Central memory CD8-positive, alpha-beta T cell (primary cell): ENCODE measurements at regions not wholly inside any gene's neighbourhood (a gene's known extent, or its start where the extent isn't known, plus 50 kb on each side); places are given as distances from the start of the nearest gene placed in this dataset.

Experiments used
- ATAC-seq: fragments of 150-1000 bp; cut with Tn5 transposase; replicated peaks from 2 replicates; pipeline ENCODE4 v1.10.0; 2022; ENCODE audit warnings: mild to moderate bottlenecking, moderate FRiP score, moderate number of reproducible peaks; ENCODE audit not compliant: poor library complexity, severe bottlenecking; ENCODE audit errors: extremely low read depth
- DNase-seq, 2 donors: peaks; one replicate each; pipeline ENCODE4 v3.0.0; 2021; ENCODE audit warnings: low spot score in 2 of 2
- H3K27ac Mint-ChIP-seq: one replicate; pipeline ENCODE4 v1.8.0; 2022; ENCODE audit warnings: low read depth, mild to moderate bottlenecking, moderate library complexity, mixed read lengths
- H3K27me3 Mint-ChIP-seq: one replicate; pipeline ENCODE4 v1.8.0; 2022; ENCODE audit warnings: mixed read lengths
- H3K36me3 Mint-ChIP-seq: one replicate; pipeline ENCODE4 v1.8.0; 2022; ENCODE audit warnings: mild to moderate bottlenecking, moderate library complexity, mixed read lengths; ENCODE audit not compliant: insufficient read depth
- H3K4me1 Mint-ChIP-seq: one replicate; pipeline ENCODE4 v1.8.0; 2022; ENCODE audit warnings: mixed read lengths
- H3K4me3 Mint-ChIP-seq: one replicate; pipeline ENCODE4 v1.8.0; 2022; ENCODE audit warnings: mild to moderate bottlenecking, moderate library complexity, mixed read lengths
- H3K9me3 Mint-ChIP-seq: one replicate; pipeline ENCODE4 v1.8.0; 2022; ENCODE audit warnings: mixed read lengths

GRCh38 chr2:129139380-129139779 lies 820.7 kb upstream of the HS6ST1 start:
- DNase-seq (no peak), ATAC-seq (no peak)
- H3K36me3 Mint-ChIP-seq = no peaks in the 10 kb centered on the region
- H3K27ac Mint-ChIP-seq = no peak overlapping the region
- H3K4me1 Mint-ChIP-seq = no peaks in the 10 kb centered on the region
- peaks cover 10% of the 10 kb centered on the region for H3K27me3 Mint-ChIP-seq
- no peaks in the 10 kb centered on the region for H3K9me3 Mint-ChIP-seq
- H3K4me3 Mint-ChIP-seq = no peak overlapping the region

GRCh38 chr2:129142465-129142864 lies 823.8 kb upstream of the HS6ST1 start:
- DNase-seq = no peak
- H3K36me3 Mint-ChIP-seq = no peaks in the 10 kb centered on the region
- no peaks in the 10 kb centered on the region for H3K4me1 Mint-ChIP-seq
- H3K27ac Mint-ChIP-seq = no peak overlapping the region
- H3K4me3 Mint-ChIP-seq = no peak overlapping the region
- H3K27me3 Mint-ChIP-seq = peaks cover 10% of the 10 kb centered on the region
- H3K9me3 Mint-ChIP-seq = peaks cover 5% of the 10 kb centered on the region
- no peak for ATAC-seq

DNA sequence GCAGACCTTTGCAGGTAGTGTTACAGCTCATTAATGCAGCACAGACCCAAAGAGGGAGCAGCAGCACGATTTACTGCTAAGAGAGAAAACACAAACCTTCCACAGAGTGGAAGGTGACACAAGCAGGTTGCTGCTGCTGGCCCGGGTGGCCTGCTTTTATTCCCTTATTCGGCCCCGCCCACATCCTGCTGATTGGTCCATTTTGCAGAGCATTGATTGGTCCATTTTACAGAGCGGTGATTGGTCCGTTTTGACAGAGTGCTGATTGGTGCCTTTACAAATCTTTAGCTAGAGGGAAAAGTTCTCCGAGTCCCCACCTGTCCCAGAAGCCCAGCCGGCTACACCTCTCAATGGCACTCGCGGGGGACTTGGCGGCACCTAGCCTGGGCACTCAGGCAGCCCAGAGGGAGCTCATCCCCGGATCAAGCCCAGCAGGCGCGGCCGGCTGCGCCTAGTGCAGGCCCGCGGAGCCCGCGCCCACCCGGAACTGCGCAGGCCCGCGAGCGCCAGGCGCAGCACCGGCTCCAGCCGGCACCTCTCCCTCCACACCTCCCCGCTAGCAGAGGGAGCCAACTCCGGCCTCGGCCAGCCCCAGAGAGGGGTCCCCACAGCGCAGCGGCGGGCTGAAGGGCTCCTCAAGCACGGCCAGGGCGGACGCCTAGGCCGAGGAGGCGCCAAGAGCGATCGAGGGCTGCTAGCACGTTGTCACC lies 825.6 kb upstream of the HS6ST1 start:
- H3K4me1 Mint-ChIP-seq = no peaks in the 10 kb centered on the region
- ATAC-seq = no peak
- peaks cover 5% of the 10 kb centered on the region for H3K9me3 Mint-ChIP-seq
- peaks cover 10% of the 10 kb centered on the region for H3K27me3 Mint-ChIP-seq
- no peak overlapping the region for H3K4me3 Mint-ChIP-seq
- no peak overlapping the region for H3K27ac Mint-ChIP-seq
- no peaks in the 10 kb centered on the region for H3K36me3 Mint-ChIP-seq
- DNase-seq = no peak

DNA sequence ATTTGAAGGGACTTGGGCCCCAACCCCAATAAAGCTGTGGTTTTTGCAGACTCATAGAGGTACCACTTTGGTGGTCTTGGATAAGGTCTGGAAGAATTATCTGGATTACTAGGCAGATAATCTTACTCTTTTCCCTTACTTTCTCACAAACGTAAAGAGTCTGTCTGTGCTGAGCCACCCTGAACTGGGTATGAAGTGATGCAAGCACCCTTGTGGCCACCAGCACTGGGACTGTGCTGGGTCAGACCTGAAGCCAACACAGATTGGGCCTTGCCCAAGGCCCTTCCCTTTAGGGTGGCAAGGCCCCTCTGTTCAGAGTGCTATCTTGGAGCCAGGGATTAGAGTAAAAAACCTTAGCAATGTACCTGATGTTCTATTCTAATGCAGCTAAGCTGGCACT lies 827.0 kb upstream of the RAB6C start:
- DNase-seq (no peak), ATAC-seq (no peak)
- no peaks in the 10 kb centered on the region for H3K9me3 Mint-ChIP-seq
- no peak overlapping the region for H3K4me3 Mint-ChIP-seq
- H3K27ac Mint-ChIP-seq = no peak overlapping the region
- H3K36me3 Mint-ChIP-seq = no peaks in the 10 kb centered on the region
- H3K27me3 Mint-ChIP-seq = no peaks in the 10 kb centered on the region
- no peaks in the 10 kb centered on the region for H3K4me1 Mint-ChIP-seq

GRCh38 chr2:129160879-129161278 lies 818.6 kb upstream of the RAB6C start:
- no peaks in the 10 kb centered on the region for H3K36me3 Mint-ChIP-seq
- no peak overlapping the region for H3K4me3 Mint-ChIP-seq
- no peaks in the 10 kb centered on the region for H3K9me3 Mint-ChIP-seq
- no peak overlapping the region for H3K27ac Mint-ChIP-seq
- DNase-seq (no peak), ATAC-seq (no peak)
- H3K27me3 Mint-ChIP-seq = no peaks in the 10 kb centered on the region
- H3K4me1 Mint-ChIP-seq = no peaks in the 10 kb centered on the region

- Mint-ChIP-seq H3K36me3 (no peaks in the 10 kb centered on the region), H3K4me3 (no peak overlapping the region), H3K9me3 (peaks cover 5% of the 10 kb centered on the region), H3K27ac (no peak overlapping the region), H3K4me1 (no peaks in the 10 kb centered on the region), H3K27me3 (no peaks in the 10 kb centered on the region)
- DNase-seq (no peak), ATAC-seq (no peak)
Measured at GRCh38 chr2:129164220-129164949, 815.1 kb upstream of the RAB6C start.

GRCh38 chr2:129165006-129165405 lies 814.5 kb upstream of the RAB6C start:
- Mint-ChIP-seq H3K4me3 (no peak overlapping the region), H3K27ac (no peak overlapping the region), H3K27me3 (no peaks in the 10 kb centered on the region), H3K4me1 (no peaks in the 10 kb centered on the region), H3K9me3 (peaks cover 5% of the 10 kb centered on the region), H3K36me3 (no peaks in the 10 kb centered on the region)
- DNase-seq (no peak), ATAC-seq (no peak)

DNA sequence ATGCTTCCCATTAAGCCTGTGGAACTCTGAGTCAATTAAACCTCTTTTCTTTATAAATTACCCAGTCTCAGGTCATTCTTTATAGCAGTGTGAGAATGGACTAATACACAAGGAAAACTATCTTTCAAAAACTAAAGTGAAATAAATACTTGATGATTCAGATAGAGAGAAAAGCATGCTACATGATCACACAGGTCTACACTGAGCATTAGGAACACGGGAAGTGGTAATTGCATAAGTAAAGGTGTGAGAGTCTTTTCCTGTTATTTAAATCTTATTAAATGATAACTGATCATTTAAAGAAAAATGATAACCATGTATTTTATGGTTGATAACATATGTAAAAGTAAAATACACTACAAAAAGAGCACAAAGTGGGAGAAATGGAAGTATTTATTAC lies 812.0 kb upstream of the RAB6C start:
- no peak for DNase-seq
- no peaks in the 10 kb centered on the region for H3K36me3 Mint-ChIP-seq
- H3K27ac Mint-ChIP-seq = no peak overlapping the region
- H3K9me3 Mint-ChIP-seq = peaks cover 5% of the 10 kb centered on the region
- H3K4me1 Mint-ChIP-seq = no peaks in the 10 kb centered on the region
- ATAC-seq = no peak
- no peak overlapping the region for H3K4me3 Mint-ChIP-seq
- no peaks in the 10 kb centered on the region for H3K27me3 Mint-ChIP-seq

- H3K4me1 Mint-ChIP-seq = no peaks in the 10 kb centered on the region
- H3K9me3 Mint-ChIP-seq = peaks cover 11% of the 10 kb centered on the region
- no peak overlapping the region for H3K4me3 Mint-ChIP-seq
- no peak for ATAC-seq
- H3K27me3 Mint-ChIP-seq = no peaks in the 10 kb centered on the region
- H3K36me3 Mint-ChIP-seq = no peaks in the 10 kb centered on the region
- H3K27ac Mint-ChIP-seq = no peak overlapping the region
- no peak for DNase-seq
Measured at GRCh38 chr2:129170570-129170969, 808.9 kb upstream of the RAB6C start.

DNA sequence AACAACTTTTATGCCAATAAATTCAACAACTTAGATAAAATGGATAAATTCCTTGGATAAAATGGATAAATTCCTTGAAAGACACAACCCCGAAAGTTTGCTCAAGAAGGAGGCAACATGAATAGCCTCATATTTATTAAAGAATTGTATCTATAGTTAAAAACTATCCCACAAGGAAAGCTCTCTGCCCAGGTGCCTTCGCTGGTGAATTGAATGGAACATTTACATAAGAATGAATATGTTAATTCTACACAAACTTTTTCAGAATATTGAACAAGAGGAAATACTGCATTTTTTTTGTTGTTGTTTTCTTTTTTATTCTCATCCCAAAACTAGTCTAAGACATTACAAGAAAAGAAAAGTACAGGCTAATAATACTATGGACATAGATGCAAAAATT lies 805.3 kb upstream of the RAB6C start:
- DNase-seq = no peak
- no peaks in the 10 kb centered on the region for H3K36me3 Mint-ChIP-seq
- ATAC-seq = no peak

GRCh38 chr2:129175051-129175450 lies 804.4 kb upstream of the RAB6C start:
- Mint-ChIP-seq H3K36me3 (no peaks in the 10 kb centered on the region), H3K9me3 (peaks cover 5% of the 10 kb centered on the region), H3K4me1 (no peaks in the 10 kb centered on the region), H3K27ac (no peak overlapping the region), H3K4me3 (no peak overlapping the region), H3K27me3 (no peaks in the 10 kb centered on the region)
- ATAC-seq = no peak
- no peak for DNase-seq

More for the DNA sequence above, 805.3 kb upstream of the RAB6C start:
- no peak overlapping the region for H3K4me3 Mint-ChIP-seq
- no peaks in the 10 kb centered on the region for H3K4me1 Mint-ChIP-seq
- H3K27ac Mint-ChIP-seq = no peak overlapping the region
- peaks cover 5% of the 10 kb centered on the region for H3K9me3 Mint-ChIP-seq
- no peaks in the 10 kb centered on the region for H3K27me3 Mint-ChIP-seq

DNA sequence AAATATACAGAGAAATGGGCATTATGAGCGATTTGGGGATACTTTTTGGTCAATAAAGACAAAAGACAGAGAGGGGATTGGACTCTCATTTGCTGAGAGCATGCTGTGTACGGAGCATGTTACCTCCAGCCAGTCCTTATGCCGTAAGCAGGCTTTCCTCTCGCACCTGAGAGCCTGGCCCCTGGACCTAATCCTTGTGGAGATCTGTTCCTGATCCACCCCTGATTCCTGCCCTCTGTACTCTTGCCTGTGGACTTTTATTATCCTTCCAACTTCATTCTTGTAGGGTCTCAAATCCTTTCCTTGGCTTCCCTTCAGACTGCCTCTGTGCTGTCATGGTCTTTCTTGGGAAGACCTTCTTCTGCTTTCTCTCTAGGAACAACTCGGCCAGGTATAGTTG lies 803.1 kb upstream of the RAB6C start:
- DNase-seq = no peak
- Mint-ChIP-seq H3K27ac (no peak overlapping the region), H3K4me3 (no peak overlapping the region), H3K36me3 (no peaks in the 10 kb centered on the region), H3K4me1 (no peaks in the 10 kb centered on the region), H3K27me3 (no peaks in the 10 kb centered on the region), H3K9me3 (peaks cover 5% of the 10 kb centered on the region)
- no peak for ATAC-seq

DNA sequence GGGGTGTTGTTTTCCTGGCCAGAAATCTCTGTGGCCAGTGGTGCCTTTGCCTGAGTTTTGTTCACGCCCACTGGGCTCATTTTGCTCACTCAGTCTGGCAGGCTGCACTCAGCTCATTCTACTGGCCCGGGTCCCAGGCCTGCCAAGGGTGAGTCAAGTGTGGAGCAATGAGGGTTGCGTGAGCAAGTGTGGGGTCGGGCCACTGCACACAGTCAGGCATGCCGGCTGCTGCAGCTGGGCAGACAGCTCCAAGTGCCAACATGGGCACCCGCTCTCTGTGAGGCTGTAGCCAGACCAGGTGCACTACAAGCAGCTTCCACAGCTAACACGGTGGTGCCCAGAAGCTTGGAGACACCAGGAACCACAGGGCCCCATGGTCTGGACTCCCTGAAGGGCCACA lies 801.1 kb upstream of the RAB6C start:
- no peak for ATAC-seq
- Mint-ChIP-seq H3K9me3 (peaks cover 5% of the 10 kb centered on the region), H3K4me3 (no peak overlapping the region), H3K36me3 (no peaks in the 10 kb centered on the region), H3K4me1 (no peaks in the 10 kb centered on the region), H3K27me3 (no peaks in the 10 kb centered on the region), H3K27ac (no peak overlapping the region)
- DNase-seq = no peak
